Uterus (tissue), 2 donors: ENCODE measurements at regions not wholly inside any gene's neighbourhood (a gene's known extent, or its start where the extent isn't known, plus 50 kb on each side); places are given as distances from the start of the nearest gene placed in this dataset.

Source experiments
- POLR2A ChIP-seq, 2 donors: fragments of 450-650 bp; IDR thresholded peaks; one replicate each; pipeline ENCODE4 v1.6.1; 2016; ENCODE audit warnings: antibody characterized with exemption in 2 of 2, mild to moderate bottlenecking in 1 of 2, moderate library complexity in 1 of 2
- TF ChIP-seq, protein P1 (sequence below), 4 experiments: fragments of 200-600 bp in 2 of 4; fragments of 450-650 bp in 2 of 4; sonication (generic) in 2 of 4; IDR thresholded peaks; one replicate each; pipeline ENCODE4 v1.5.1; 2016 to 2019; ENCODE audit warnings: antibody characterized with exemption in 4 of 4, mild to moderate bottlenecking in 2 of 4, moderate library complexity in 1 of 4

GRCh38 chr12:45621703-45622102 lies 107.8 kb upstream of the ARID2 start:
- TF ChIP-seq POLR2A (IDR thresholded peaks at IDR 0.05), result no peak
- TF ChIP-seq, protein P1, sequence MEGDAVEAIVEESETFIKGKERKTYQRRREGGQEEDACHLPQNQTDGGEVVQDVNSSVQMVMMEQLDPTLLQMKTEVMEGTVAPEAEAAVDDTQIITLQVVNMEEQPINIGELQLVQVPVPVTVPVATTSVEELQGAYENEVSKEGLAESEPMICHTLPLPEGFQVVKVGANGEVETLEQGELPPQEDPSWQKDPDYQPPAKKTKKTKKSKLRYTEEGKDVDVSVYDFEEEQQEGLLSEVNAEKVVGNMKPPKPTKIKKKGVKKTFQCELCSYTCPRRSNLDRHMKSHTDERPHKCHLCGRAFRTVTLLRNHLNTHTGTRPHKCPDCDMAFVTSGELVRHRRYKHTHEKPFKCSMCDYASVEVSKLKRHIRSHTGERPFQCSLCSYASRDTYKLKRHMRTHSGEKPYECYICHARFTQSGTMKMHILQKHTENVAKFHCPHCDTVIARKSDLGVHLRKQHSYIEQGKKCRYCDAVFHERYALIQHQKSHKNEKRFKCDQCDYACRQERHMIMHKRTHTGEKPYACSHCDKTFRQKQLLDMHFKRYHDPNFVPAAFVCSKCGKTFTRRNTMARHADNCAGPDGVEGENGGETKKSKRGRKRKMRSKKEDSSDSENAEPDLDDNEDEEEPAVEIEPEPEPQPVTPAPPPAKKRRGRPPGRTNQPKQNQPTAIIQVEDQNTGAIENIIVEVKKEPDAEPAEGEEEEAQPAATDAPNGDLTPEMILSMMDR (IDR thresholded peaks at IDR 0.05), result no peak
